GM18507 (cell line): ENCODE measurements at regions not wholly inside any gene's neighbourhood (a gene's known extent, or its start where the extent isn't known, plus 50 kb on each side); places are given as distances from the start of the nearest gene placed in this dataset.

Experiments
- DNase-seq: peaks from one replicate; pipeline ENCODE4 v3.0.0; 2011; ENCODE audit warnings: low read depth; ENCODE audit not compliant: insufficient read length; ENCODE audit errors: extremely low spot score
- FAIRE-seq: peaks from 2 replicates; lab custom pipeline; 2011; peaks lifted over from hg19 to GRCh38; lab: Jason Lieb, UNC

- DNase-seq, result no peak
- FAIRE-seq, result no peak
These were observed 373.3 kb upstream of the DIAPH2 start for GRCh38 chrX:96311366-96311765.

- no peak for FAIRE-seq
- DNase-seq, result no peak
These were observed 369.7 kb upstream of the DIAPH2 start for GRCh38 chrX:96314985-96315384.

- FAIRE-seq, result no peak
These were observed 322.8 kb upstream of the DIAPH2 start for GRCh38 chrX:96361844-96362243.

GRCh38 chrX:96372313-96373046 is 312.2 kb upstream of the DIAPH2 start:
- DNase-seq, result no peak
- FAIRE-seq, result no peak

More at GRCh38 chrX:96361844-96362243, 322.8 kb upstream of the DIAPH2 start:
- DNase-seq, result no peak

- no peak for FAIRE-seq
- DNase-seq, result no peak
These were observed 311.6 kb upstream of the DIAPH2 start for GRCh38 chrX:96373047-96373355.

GRCh38 chrX:96376266-96376665 is 308.4 kb upstream of the DIAPH2 start:
- DNase-seq (no peak), FAIRE-seq (no peak)

GRCh38 chrX:96379951-96380350 is 304.7 kb upstream of the DIAPH2 start:
- DNase-seq (no peak), FAIRE-seq (no peak)

- no peak for DNase-seq
- no peak for FAIRE-seq
These were observed 302.6 kb upstream of the DIAPH2 start for GRCh38 chrX:96382018-96382417.

- DNase-seq (no peak), FAIRE-seq (no peak)
These were observed 301.2 kb upstream of the DIAPH2 start for GRCh38 chrX:96383428-96383827.

- DNase-seq (no peak), FAIRE-seq (no peak)
These were observed 298.3 kb upstream of the DIAPH2 start for GRCh38 chrX:96386325-96386724.

- FAIRE-seq (no peak), DNase-seq (no peak)
These were observed 297.7 kb upstream of the DIAPH2 start for GRCh38 chrX:96386981-96387380.

GRCh38 chrX:96387801-96388200 is 296.8 kb upstream of the DIAPH2 start:
- FAIRE-seq (no peak), DNase-seq (no peak)

GRCh38 chrX:96389281-96390047 is 295.2 kb upstream of the DIAPH2 start:
- no peak for DNase-seq
- FAIRE-seq, result no peak

- no peak for DNase-seq
- FAIRE-seq, result no peak
These were observed 290.0 kb upstream of the DIAPH2 start for GRCh38 chrX:96394598-96394997.

- DNase-seq (no peak), FAIRE-seq (no peak)
These were observed 281.2 kb upstream of the DIAPH2 start for GRCh38 chrX:96403446-96403845.

GRCh38 chrX:96405842-96406241 is 278.8 kb upstream of the DIAPH2 start:
- FAIRE-seq (no peak), DNase-seq (no peak)

GRCh38 chrX:96407072-96407471 is 277.6 kb upstream of the DIAPH2 start:
- FAIRE-seq, result no peak
- no peak for DNase-seq

- FAIRE-seq, result no peak
- no peak for DNase-seq
These were observed 277.1 kb upstream of the DIAPH2 start for GRCh38 chrX:96407501-96407900.

GRCh38 chrX:96407981-96408380 is 276.7 kb upstream of the DIAPH2 start:
- no peak for DNase-seq
- FAIRE-seq, result no peak

- DNase-seq (no peak), FAIRE-seq (no peak)
These were observed 273.7 kb upstream of the DIAPH2 start for GRCh38 chrX:96410927-96411326.

GRCh38 chrX:96417695-96418094 is 266.9 kb upstream of the DIAPH2 start:
- DNase-seq (no peak), FAIRE-seq (no peak)
